ENCODE measurements at regions not wholly inside any gene's neighbourhood (a gene's known extent, or its start where the extent isn't known, plus 50 kb on each side); places are given as distances from the start of the nearest gene placed in this dataset.

DNA sequence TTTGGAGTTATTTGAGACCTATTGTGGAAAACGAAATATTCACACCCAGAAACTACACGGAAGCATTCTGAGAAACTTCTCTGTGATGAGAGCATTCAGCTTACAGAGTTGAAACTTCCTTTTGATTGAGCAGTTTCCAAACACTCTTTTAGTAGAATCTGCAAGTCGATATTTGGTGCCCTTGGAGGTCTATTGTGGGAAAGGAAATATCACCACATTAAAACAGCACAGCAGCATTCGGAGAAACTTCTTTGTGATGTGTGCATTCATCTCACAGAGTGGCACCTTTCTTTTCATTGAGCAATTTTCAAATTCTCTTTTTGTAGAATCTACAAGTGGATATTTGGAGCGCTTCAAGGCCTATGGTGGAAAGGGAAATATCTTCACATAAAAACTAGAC lies 595.7 kb upstream of the ALG10B start:
- CTCF ChIA-PET, result no interaction called here
- BruUV-seq (replicated peaks), result no TSS peak

GRCh38 chr12:37733856-37734255 lies 582.7 kb upstream of the ALG10B start:
- no peaks in the 10 kb centered on the region for H3K4me1 ChIP-seq (replicated peaks; ENCODE audit: insufficient read depth)
- no peak overlapping the region for H3K4me2 ChIP-seq
- ChIA-PET POLR2A (ENCODE audit: unreplicated experiment) (no interaction called here), CTCF (no interaction called here)
- no TSS peak for BruUV-seq (replicated peaks)
- no peaks in the 10 kb centered on the region for H3K9me2 ChIP-seq (ENCODE audit: insufficient read depth)
- no peak overlapping the region for H3K4me3 ChIP-seq
- no peaks in the 10 kb centered on the region for H3K79me2 ChIP-seq (ENCODE audit: low read depth)
- H2AFZ ChIP-seq, result no peak overlapping the region
- TF ChIP-seq EZH2 (IDR thresholded peaks at IDR 0.05; ENCODE audit: low read depth), result no peak
- TF ChIP-seq, protein P1, sequence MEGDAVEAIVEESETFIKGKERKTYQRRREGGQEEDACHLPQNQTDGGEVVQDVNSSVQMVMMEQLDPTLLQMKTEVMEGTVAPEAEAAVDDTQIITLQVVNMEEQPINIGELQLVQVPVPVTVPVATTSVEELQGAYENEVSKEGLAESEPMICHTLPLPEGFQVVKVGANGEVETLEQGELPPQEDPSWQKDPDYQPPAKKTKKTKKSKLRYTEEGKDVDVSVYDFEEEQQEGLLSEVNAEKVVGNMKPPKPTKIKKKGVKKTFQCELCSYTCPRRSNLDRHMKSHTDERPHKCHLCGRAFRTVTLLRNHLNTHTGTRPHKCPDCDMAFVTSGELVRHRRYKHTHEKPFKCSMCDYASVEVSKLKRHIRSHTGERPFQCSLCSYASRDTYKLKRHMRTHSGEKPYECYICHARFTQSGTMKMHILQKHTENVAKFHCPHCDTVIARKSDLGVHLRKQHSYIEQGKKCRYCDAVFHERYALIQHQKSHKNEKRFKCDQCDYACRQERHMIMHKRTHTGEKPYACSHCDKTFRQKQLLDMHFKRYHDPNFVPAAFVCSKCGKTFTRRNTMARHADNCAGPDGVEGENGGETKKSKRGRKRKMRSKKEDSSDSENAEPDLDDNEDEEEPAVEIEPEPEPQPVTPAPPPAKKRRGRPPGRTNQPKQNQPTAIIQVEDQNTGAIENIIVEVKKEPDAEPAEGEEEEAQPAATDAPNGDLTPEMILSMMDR (conservative IDR thresholded peaks at IDR 0.05), result no peak
- DNase-seq, result no peak
- no peaks in the 10 kb centered on the region for H4K20me1 ChIP-seq (ENCODE audit: insufficient read depth)
- intact Hi-C loops (cut with micrococcal nuclease; ENCODE audit: unreplicated experiment), result no loop called here
- H3K36me3 ChIP-seq (ENCODE audit: low read depth), result no peaks in the 10 kb centered on the region
- H3K9me3 ChIP-seq (ENCODE audit: insufficient read depth, low read depth), result no peaks in the 10 kb centered on the region
- H3F3A ChIP-seq (ENCODE audit: insufficient read depth, low read depth), result no peaks in the 10 kb centered on the region
- H3K27ac ChIP-seq, result no peak overlapping the region
- no peaks in the 10 kb centered on the region for H3K27me3 ChIP-seq (ENCODE audit: insufficient read depth, low read depth)

More for the DNA sequence above, 595.7 kb upstream of the ALG10B start:
- Histone ChIP-seq H2AFZ (no peak overlapping the region), H3K9me3 (ENCODE audit: insufficient read depth, low read depth) (no peaks in the 10 kb centered on the region), H3K27ac (no peak overlapping the region), H3K27me3 (ENCODE audit: insufficient read depth, low read depth) (no peaks in the 10 kb centered on the region), H3K9me2 (ENCODE audit: insufficient read depth) (no peaks in the 10 kb centered on the region), H3F3A (ENCODE audit: insufficient read depth, low read depth) (no peaks in the 10 kb centered on the region), H3K79me2 (ENCODE audit: low read depth) (no peaks in the 10 kb centered on the region), H4K20me1 (ENCODE audit: insufficient read depth) (no peaks in the 10 kb centered on the region), H3K4me3 (no peak overlapping the region), H3K4me1 (replicated peaks; ENCODE audit: insufficient read depth) (no peaks in the 10 kb centered on the region), H3K36me3 (ENCODE audit: low read depth) (no peaks in the 10 kb centered on the region), H3K4me2 (no peak overlapping the region)
- TF ChIP-seq, protein P1 (conservative IDR thresholded peaks at IDR 0.05), result no peak
- TF ChIP-seq EZH2 (IDR thresholded peaks at IDR 0.05; ENCODE audit: low read depth), result no peak
- DNase-seq, result no peak
- POLR2A ChIA-PET (ENCODE audit: unreplicated experiment), result no interaction called here
- intact Hi-C loops (cut with micrococcal nuclease; ENCODE audit: unreplicated experiment), result no loop called here
